Activated naive CD8-positive, alpha-beta T cell treated with anti-CD3 and anti-CD28 coated beads, Interleukin-2, amount 50 U/mL, for 16 hours (primary cell): ENCODE measurements at regions not wholly inside any gene's neighbourhood (a gene's known extent, or its start where the extent isn't known, plus 50 kb on each side); places are given as distances from the start of the nearest gene placed in this dataset.

Experiments
- DNase-seq: peaks from one replicate; pipeline ENCODE4 v3.0.0-alpha.2; 2020; ENCODE audit warnings: low read depth, low spot score

- DNase-seq, result no peak
Observed at GRCh38 chr2:58890865-58891525, 649.9 kb upstream of the FANCL start.

GRCh38 chr2:58886009-58886408 is 644.9 kb upstream of the FANCL start:
- DNase-seq, result no peak

GRCh38 chr2:58879834-58880233 is 638.7 kb upstream of the FANCL start:
- DNase-seq, result no peak

GRCh38 chr2:58878778-58879177 is 637.7 kb upstream of the FANCL start:
- no peak for DNase-seq

GRCh38 chr2:58876126-58876525 is 635.0 kb upstream of the FANCL start:
- no peak for DNase-seq

GRCh38 chr2:58875436-58875835 is 634.3 kb upstream of the FANCL start:
- DNase-seq, result no peak

- DNase-seq, result no peak
Observed at GRCh38 chr2:58871469-58872142, 630.5 kb upstream of the FANCL start.

GRCh38 chr2:58870704-58871103 is 629.6 kb upstream of the FANCL start:
- no peak for DNase-seq

- DNase-seq, result no peak
Observed at GRCh38 chr2:58866946-58867345, 625.8 kb upstream of the FANCL start.

- DNase-seq, result no peak
Observed at GRCh38 chr2:58866527-58866926, 625.4 kb upstream of the FANCL start.

- DNase-seq, result no peak
Observed at GRCh38 chr2:58866040-58866439, 624.9 kb upstream of the FANCL start.

- DNase-seq, result no peak
Observed at GRCh38 chr2:58865436-58865835, 624.3 kb upstream of the FANCL start.

GRCh38 chr2:58862244-58862643 is 621.1 kb upstream of the FANCL start:
- no peak for DNase-seq

- no peak for DNase-seq
Observed at GRCh38 chr2:58860586-58860985, 619.5 kb upstream of the FANCL start.

GRCh38 chr2:58856100-58856499 is 615.0 kb upstream of the FANCL start:
- no peak for DNase-seq

- DNase-seq, result no peak
Observed at GRCh38 chr2:58853420-58853819, 612.3 kb upstream of the FANCL start.

GRCh38 chr2:58852905-58853304 is 611.8 kb upstream of the FANCL start:
- DNase-seq, result no peak

- no peak for DNase-seq
Observed at GRCh38 chr2:58852243-58852642, 611.1 kb upstream of the FANCL start.

- DNase-seq, result no peak
Observed at GRCh38 chr2:58851598-58851997, 610.5 kb upstream of the FANCL start.

- no peak for DNase-seq
Observed at GRCh38 chr2:58845011-58845410, 603.9 kb upstream of the FANCL start.

GRCh38 chr2:58842501-58843155 is 601.5 kb upstream of the FANCL start:
- DNase-seq, result no peak

- no peak for DNase-seq
Observed at GRCh38 chr2:58834404-58834803, 593.3 kb upstream of the FANCL start.

- no peak for DNase-seq
Observed at GRCh38 chr2:58826795-58827194, 585.7 kb upstream of the FANCL start.
